B cell (primary cell): ENCODE measurements at regions not wholly inside any gene's neighbourhood (a gene's known extent, or its start where the extent isn't known, plus 50 kb on each side); places are given as distances from the start of the nearest gene placed in this dataset.

ENCODE experiments used
- ATAC-seq: fragments of 200-7000 bp; cut with Tn5 transposase; one replicate; pipeline ENCODE4 v1.10.0; 2021; ENCODE audit warnings: low read depth, mild to moderate bottlenecking, moderate number of reproducible peaks, moderate library complexity
- CTCF ChIA-PET: fragments of 350-600 bp; sonication (Branson Sonifier 250); formaldehyde crosslinking; loops from one replicate; lab custom pipeline; 2021; ENCODE audit warnings: antibody characterized with exemption, inconsistent platforms; lab: Charles Lee
- POLR2A ChIA-PET: fragments of 350-600 bp; sonication (Branson Sonifier 250); formaldehyde crosslinking; loops from one replicate; lab custom pipeline; 2021; ENCODE audit warnings: antibody characterized with exemption; lab: Charles Lee
- DNase-seq: peaks from one replicate; pipeline ENCODE4 v3.0.0; 2013
- H2AFZ ChIP-seq: 2 replicates; pipeline ENCODE4 v1.6.1; 2012; ENCODE audit warnings: mild to moderate bottlenecking, low read depth, low read length; ENCODE audit not compliant: insufficient read depth, poor library complexity, severe bottlenecking
- H3K27ac ChIP-seq, 2 donors: 1 replicate in 1 of 2; 2 replicates in 1 of 2; pipeline ENCODE4 v1.5.1; 2012 to 2013; ENCODE audit warnings: low read length in 2 of 2, mild to moderate bottlenecking in 2 of 2, moderate library complexity in 1 of 2
- H3K27me3 ChIP-seq, 4 experiments: fragments of 200-600 bp in 1 of 4; sonication (generic) in 1 of 4; replicated peaks in 1 of 4; 1 replicate in 2 of 4; 2 replicates in 2 of 4; pipeline versions ENCODE4 v1.6.1 to v1.7.0; 2013 to 2016; ENCODE audit warnings: low read length in 3 of 4, mild to moderate bottlenecking in 2 of 4, mixed read lengths in 1 of 4, moderate library complexity in 1 of 4; ENCODE audit not compliant: insufficient read depth in 4 of 4, control insufficient read depth in 3 of 4; ENCODE audit errors: control extremely low read depth in 1 of 4
- H3K36me3 ChIP-seq, 2 experiments: replicated peaks in 1 of 2; 1 replicate in 1 of 2; 2 replicates in 1 of 2; pipeline versions ENCODE4 v1.6.1 to v1.7.1; 2013; ENCODE audit warnings: low read length in 1 of 2; ENCODE audit not compliant: insufficient read depth in 2 of 2, control insufficient read depth in 1 of 2; ENCODE audit errors: control extremely low read depth in 1 of 2, extremely low read depth in 1 of 2
- H3K4me1 ChIP-seq, 2 donors: fragments of 200-600 bp in 1 of 2; sonication (generic) in 1 of 2; 1 replicate in 1 of 2; 2 replicates in 1 of 2; pipeline versions ENCODE4 v1.5.1 to v1.6.1; 2013 to 2017; ENCODE audit warnings: low read length in 2 of 2; ENCODE audit not compliant: control insufficient read depth in 2 of 2, insufficient read depth in 2 of 2
- H3K4me2 ChIP-seq: replicated peaks from 2 replicates; pipeline ENCODE3; 2012; ENCODE audit warnings: mild to moderate bottlenecking, low read depth, low read length; ENCODE audit not compliant: poor library complexity, severe bottlenecking
- H3K4me3 ChIP-seq, 5 experiments: fragments of 200-600 bp in 1 of 5; sonication (generic) in 1 of 5; 1 replicate in 3 of 5; 2 replicates in 2 of 5; pipeline versions ENCODE4 v1.5.1 to v1.7.0; 2011 to 2016; ENCODE audit warnings: low read length in 4 of 5, mild to moderate bottlenecking in 4 of 5, low read depth in 2 of 5, control low read depth in 1 of 5, moderate library complexity in 1 of 5; ENCODE audit not compliant: insufficient read depth in 1 of 5; ENCODE audit errors: control extremely low read depth in 1 of 5, extremely low read depth in 1 of 5
- H3K79me2 ChIP-seq: fragments of 200-600 bp; sonication (generic); one replicate; pipeline ENCODE4 v1.6.0; 2016; ENCODE audit warnings: low read length; ENCODE audit not compliant: control insufficient read depth, insufficient read depth
- H3K9ac ChIP-seq: fragments of 200-600 bp; sonication (generic); 2 replicates; pipeline ENCODE4 v1.6.1; 2017; ENCODE audit warnings: mild to moderate bottlenecking, low read length, moderate library complexity
- H3K9me3 ChIP-seq, 3 donors: one replicate each; pipeline versions ENCODE4 v1.6.1 to v1.7.1; 2013; ENCODE audit warnings: low read length in 2 of 3; ENCODE audit not compliant: control insufficient read depth in 2 of 3, insufficient read depth in 1 of 3; ENCODE audit errors: control extremely low read depth in 1 of 3
- H4K20me1 ChIP-seq: 2 replicates; pipeline ENCODE4 v1.6.0; 2012; ENCODE audit warnings: mild to moderate bottlenecking, low read length; ENCODE audit not compliant: insufficient read depth, control insufficient read depth, poor library complexity, severe bottlenecking
- H3K27ac Mint-ChIP-seq: one replicate; pipeline ENCODE4 v1.8.0; 2021; ENCODE audit warnings: mixed read lengths
- H3K27me3 Mint-ChIP-seq: one replicate; pipeline ENCODE4 v1.8.0; 2021; ENCODE audit warnings: mixed read lengths
- H3K4me1 Mint-ChIP-seq: one replicate; pipeline ENCODE4 v1.8.0; 2021; ENCODE audit warnings: mixed read lengths
- H3K4me3 Mint-ChIP-seq: one replicate; pipeline ENCODE4 v1.8.0; 2021; ENCODE audit warnings: mixed read lengths
- H3K9me3 Mint-ChIP-seq: one replicate; pipeline ENCODE4 v1.8.0; 2022; ENCODE audit warnings: mixed read lengths; ENCODE audit not compliant: insufficient read depth
- EZH2 ChIP-seq: IDR thresholded peaks from 2 replicates; pipeline ENCODE4 v1.6.1; 2012; ENCODE audit warnings: borderline replicate concordance, low read depth, mild to moderate bottlenecking, moderate library complexity, low read length; ENCODE audit not compliant: insufficient read depth, poor library complexity, severe bottlenecking
- WGBS: methylation state at CpG from one replicate; pipeline ENCODE4 v1.1.5; 2013; ENCODE audit warnings: missing lambda C conversion rate; ENCODE audit not compliant: insufficient coverage; 5-methylcytosine and 5-hydroxymethylcytosine counted together
- intact Hi-C: fragments of 100-400 bp; cut with micrococcal nuclease; formaldehyde crosslinking; loops from one replicate; pipeline ENCODE4 v1.10.0; 2022
- TF ChIP-seq, protein P1 (sequence below): fragments of 200-600 bp; IDR thresholded peaks from one replicate; pipeline ENCODE4 v1.8.0; 2022; ENCODE audit warnings: antibody characterized with exemption, mild to moderate bottlenecking

DNA sequence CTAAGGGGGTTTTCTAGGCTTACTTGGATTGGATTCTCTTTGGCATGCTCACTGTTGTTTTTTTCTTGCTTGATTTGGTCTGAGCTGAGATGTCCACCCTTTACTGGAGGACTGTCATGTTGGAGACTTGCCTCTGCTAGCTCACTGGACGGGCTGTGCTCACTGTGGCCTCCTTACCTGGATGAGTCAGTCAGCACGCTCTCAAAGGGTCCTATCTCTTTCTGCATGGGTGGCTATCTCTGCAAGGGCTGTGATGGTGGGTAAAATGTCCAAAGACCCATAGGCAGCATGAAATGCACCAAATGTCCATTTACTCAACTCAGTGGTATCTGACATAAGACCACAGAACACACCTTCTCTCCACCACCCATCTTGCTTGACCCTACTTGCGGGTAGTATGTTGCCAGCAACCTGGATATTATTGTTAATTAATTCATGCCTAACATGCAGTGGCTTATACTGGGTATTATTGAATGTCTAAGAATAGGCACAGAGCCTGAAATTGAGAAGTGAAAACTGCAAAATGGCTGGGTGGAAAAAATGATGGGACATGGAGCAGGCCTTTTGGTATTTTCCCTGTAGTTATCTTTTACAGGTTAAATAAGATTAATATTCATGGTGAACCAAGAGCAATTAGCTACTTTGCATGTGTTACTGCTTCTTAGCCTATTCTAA lies 68.9 kb upstream of the TLE1 start:
- ChIA-PET POLR2A (no interaction called here), CTCF (no interaction called here)
- no peaks in the 10 kb centered on the region for H4K20me1 ChIP-seq
- no peaks in the 10 kb centered on the region for H3K4me1 ChIP-seq
- intact Hi-C loops: no loop called here
- Mint-ChIP-seq H3K9me3 (no peaks in the 10 kb centered on the region), H3K4me3 (no peak overlapping the region), H3K27ac (no peak overlapping the region), H3K4me1 (peaks cover 8% of the 10 kb centered on the region), H3K27me3 (peaks cover 2% of the 10 kb centered on the region)
- H3K27ac ChIP-seq: no peak overlapping the region
- H3K4me3 ChIP-seq: no peak overlapping the region
- DNase-seq (no peak), ATAC-seq (no peak)
- no peak for TF ChIP-seq EZH2
- TF ChIP-seq, protein P1, sequence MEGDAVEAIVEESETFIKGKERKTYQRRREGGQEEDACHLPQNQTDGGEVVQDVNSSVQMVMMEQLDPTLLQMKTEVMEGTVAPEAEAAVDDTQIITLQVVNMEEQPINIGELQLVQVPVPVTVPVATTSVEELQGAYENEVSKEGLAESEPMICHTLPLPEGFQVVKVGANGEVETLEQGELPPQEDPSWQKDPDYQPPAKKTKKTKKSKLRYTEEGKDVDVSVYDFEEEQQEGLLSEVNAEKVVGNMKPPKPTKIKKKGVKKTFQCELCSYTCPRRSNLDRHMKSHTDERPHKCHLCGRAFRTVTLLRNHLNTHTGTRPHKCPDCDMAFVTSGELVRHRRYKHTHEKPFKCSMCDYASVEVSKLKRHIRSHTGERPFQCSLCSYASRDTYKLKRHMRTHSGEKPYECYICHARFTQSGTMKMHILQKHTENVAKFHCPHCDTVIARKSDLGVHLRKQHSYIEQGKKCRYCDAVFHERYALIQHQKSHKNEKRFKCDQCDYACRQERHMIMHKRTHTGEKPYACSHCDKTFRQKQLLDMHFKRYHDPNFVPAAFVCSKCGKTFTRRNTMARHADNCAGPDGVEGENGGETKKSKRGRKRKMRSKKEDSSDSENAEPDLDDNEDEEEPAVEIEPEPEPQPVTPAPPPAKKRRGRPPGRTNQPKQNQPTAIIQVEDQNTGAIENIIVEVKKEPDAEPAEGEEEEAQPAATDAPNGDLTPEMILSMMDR: no peak
- no peak overlapping the region for H2AFZ ChIP-seq
- no peak overlapping the region for H3K9ac ChIP-seq
- WGBS: 100% methylated on average over 1 of the region's 3 CpGs
- no peak overlapping the region for H3K4me2 ChIP-seq
- H3K27me3 ChIP-seq: no peaks in the 10 kb centered on the region
- no peaks in the 10 kb centered on the region for H3K79me2 ChIP-seq
- no peaks in the 10 kb centered on the region for H3K36me3 ChIP-seq
- H3K9me3 ChIP-seq: peaks cover 0 to 10% (median 0%) of the 10 kb centered on the region in 3 donors

DNA sequence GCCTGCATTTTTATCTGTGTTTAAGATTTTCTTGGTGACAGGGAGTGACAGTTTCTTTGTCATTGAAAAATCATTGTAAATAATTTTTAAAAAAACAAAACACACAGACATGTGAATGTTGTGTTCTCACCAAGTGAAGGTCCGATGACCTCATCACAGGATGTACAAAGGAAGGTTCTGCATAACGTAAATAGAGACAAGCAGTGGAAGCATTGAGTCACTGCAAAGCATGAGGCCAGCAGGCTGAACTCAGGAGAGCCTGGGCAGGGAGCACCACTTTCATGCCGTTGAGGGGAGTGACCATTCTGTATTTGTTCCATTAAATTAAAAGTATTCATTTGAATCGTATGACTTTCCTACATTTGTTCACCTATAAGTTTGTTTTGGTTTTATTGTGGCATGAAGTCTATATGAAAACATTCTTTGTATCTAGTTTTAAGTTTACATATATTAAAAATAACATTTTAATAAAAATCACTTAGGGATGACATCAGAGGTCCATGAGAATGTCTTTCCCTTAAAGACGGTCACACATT lies 70.4 kb upstream of the TLE1 start:
- H3K4me1 Mint-ChIP-seq: peaks cover 8% of the 10 kb centered on the region
- Histone ChIP-seq H3K4me1 (no peaks in the 10 kb centered on the region), H2AFZ (no peak overlapping the region), H3K9ac (no peak overlapping the region), H3K27ac (no peak overlapping the region), H4K20me1 (no peaks in the 10 kb centered on the region), H3K27me3 (no peaks in the 10 kb centered on the region), H3K79me2 (no peaks in the 10 kb centered on the region), H3K4me2 (no peak overlapping the region), H3K4me3 (no peak overlapping the region), H3K36me3 (no peaks in the 10 kb centered on the region), H3K9me3 (peaks cover 0 to 10% (median 0%) of the 10 kb centered on the region in 3 donors)
- no peak for DNase-seq
- H3K27ac Mint-ChIP-seq: no peak overlapping the region
- no peaks in the 10 kb centered on the region for H3K9me3 Mint-ChIP-seq
- H3K4me3 Mint-ChIP-seq: no peak overlapping the region
- ATAC-seq: no peak
- 86% methylated on average over 2 of the region's 5 CpGs for WGBS
- TF ChIP-seq, protein P1: no peak
- no peaks in the 10 kb centered on the region for H3K27me3 Mint-ChIP-seq
- POLR2A ChIA-PET: no interaction called here
- CTCF ChIA-PET: no interaction called here
- intact Hi-C loops: no loop called here
